ENCODE measurements at regions not wholly inside any gene's neighbourhood (a gene's known extent, or its start where the extent isn't known, plus 50 kb on each side); places are given as distances from the start of the nearest gene placed in this dataset. TPM values are rescaled to one million over a fixed set of nuclear protein-coding genes. Genes with fewer than 3 reads are reported as not detected.
"Not testable (repeated sequence)": the region's sequence is repeated elsewhere in the genome, so short reads cannot be mapped to it uniquely, and the experiment has no call there.

DNA sequence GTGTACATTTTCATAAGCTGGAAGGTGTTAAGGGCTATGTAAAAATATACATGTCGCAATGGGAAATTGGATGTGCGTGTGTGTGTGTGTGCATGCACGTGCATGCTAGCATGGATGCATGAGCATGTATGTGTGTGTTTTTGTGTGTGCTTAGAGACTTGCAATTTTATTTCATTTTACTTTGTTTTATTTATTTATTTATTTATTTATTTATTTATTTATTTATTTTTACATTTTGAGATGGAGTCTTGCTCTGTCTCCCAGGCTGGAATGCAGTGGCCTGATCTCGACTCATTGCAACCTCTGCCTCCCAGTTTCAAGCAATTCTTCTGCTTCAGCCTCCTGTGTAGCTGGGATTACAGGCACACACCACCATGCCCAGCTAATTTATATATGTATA is 50.4 kb upstream of the CDH9 start:
- not testable (repeated sequence) for H3K9ac ChIP-seq (ENCODE audit: low read depth in 1 of 3, low read length in 3 of 3); H3K4me1 ChIP-seq (ENCODE audit: control insufficient read depth in 3 of 3, insufficient read depth in 3 of 3, low read length in 3 of 3); H3K36me3 ChIP-seq (ENCODE audit: control insufficient read depth in 3 of 3, insufficient read depth in 3 of 3, low read length in 3 of 3); H3K27me3 ChIP-seq (ENCODE audit: control insufficient read depth in 3 of 3, insufficient read depth in 3 of 3, low read length in 3 of 3); H3K9me3 ChIP-seq (ENCODE audit: control insufficient read depth in 3 of 3, low read length in 3 of 3); H3K4me3 ChIP-seq (ENCODE audit: low read length in 3 of 3); H3K27ac ChIP-seq (ENCODE audit: low read depth, low read length)

Small RNA genes in the stretch of these regions (small RNA-seq; reads per million reads assigned to genes)
- gene AC010385.1, result not detected
- not detected for gene AC010385.3
- gene AC026421.1, result not detected
- not detected for gene AC114300.1
- gene LSP1P3, result not detected
- gene RF00425, result not detected
- gene RNU6-738P, result not detected
- gene RNU6-909P, result not detected
- gene UBL5P1, result not detected

Data from skeletal muscle tissue (tissue), 4 donors.